Gastrocnemius medialis (tissue), 4 donors: ENCODE measurements at regions not wholly inside any gene's neighbourhood (a gene's known extent, or its start where the extent isn't known, plus 50 kb on each side); places are given as distances from the start of the nearest gene placed in this dataset.

Experiments
- POLR2A ChIP-seq, 2 donors: fragments of 450-650 bp; IDR thresholded peaks; one replicate each; pipeline ENCODE4 v1.6.1; 2017; ENCODE audit warnings: antibody characterized with exemption in 2 of 2, mild to moderate bottlenecking in 2 of 2, moderate library complexity in 2 of 2
- TF ChIP-seq, protein P1 (sequence below), 5 experiments: fragments of 450-650 bp in 3 of 5; fragments of 200-600 bp in 2 of 5; sonication (generic) in 2 of 5; IDR thresholded peaks in 4 of 5; conservative IDR thresholded peaks in 1 of 5; 1 replicate in 4 of 5; 2 replicates in 1 of 5; pipeline ENCODE4 v1.5.1; 2016 to 2019; ENCODE audit warnings: antibody characterized with exemption in 5 of 5, mild to moderate bottlenecking in 3 of 5, moderate library complexity in 3 of 5

DNA sequence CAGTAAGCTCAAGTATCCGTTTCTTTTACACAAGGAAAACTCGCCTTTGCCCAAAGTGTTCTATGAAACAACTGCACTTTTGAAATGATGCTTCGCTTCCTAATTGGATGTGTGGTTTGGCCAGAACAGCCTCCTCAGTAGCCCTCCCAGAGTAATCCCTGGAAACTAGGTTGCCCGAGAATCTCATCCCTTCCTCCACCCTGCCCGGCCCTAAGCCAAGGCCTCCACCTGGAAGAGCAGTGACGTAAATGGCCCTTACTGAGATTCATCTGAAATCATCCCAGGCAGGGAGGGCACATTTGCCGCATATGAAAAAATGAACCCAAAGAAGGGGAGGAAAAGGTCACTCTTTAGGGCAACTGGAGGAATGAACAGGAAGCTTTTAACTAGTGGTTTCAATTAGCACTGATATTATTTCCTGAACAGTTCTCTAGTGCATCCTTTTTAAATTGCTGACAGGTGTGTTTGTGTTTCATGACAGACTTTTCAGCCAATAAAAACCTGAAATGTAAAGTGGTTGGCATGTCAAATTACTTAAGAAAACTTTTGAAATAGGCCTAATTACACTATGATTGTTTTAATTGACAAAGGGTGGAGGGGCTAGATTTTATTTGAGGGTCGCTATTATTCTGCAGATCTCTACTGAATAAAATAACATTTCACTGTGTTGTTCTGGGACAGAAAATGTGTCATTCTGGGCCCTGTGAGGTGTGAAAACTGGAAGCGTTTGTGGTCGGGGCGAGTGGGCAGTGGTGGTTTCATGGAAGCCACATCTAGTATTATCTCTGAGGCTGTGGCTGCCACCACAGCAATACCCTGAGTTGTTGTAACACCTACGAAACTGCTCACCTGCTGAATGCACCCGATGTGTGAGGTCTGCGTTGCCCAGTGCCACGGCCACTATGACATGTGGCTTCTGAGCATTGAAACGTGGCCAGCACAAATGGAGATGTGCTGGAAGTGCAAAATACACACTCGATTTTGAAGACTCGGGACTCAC lies 112.1 kb downstream of the ZIC5 start:
- TF ChIP-seq, protein P1, sequence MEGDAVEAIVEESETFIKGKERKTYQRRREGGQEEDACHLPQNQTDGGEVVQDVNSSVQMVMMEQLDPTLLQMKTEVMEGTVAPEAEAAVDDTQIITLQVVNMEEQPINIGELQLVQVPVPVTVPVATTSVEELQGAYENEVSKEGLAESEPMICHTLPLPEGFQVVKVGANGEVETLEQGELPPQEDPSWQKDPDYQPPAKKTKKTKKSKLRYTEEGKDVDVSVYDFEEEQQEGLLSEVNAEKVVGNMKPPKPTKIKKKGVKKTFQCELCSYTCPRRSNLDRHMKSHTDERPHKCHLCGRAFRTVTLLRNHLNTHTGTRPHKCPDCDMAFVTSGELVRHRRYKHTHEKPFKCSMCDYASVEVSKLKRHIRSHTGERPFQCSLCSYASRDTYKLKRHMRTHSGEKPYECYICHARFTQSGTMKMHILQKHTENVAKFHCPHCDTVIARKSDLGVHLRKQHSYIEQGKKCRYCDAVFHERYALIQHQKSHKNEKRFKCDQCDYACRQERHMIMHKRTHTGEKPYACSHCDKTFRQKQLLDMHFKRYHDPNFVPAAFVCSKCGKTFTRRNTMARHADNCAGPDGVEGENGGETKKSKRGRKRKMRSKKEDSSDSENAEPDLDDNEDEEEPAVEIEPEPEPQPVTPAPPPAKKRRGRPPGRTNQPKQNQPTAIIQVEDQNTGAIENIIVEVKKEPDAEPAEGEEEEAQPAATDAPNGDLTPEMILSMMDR (IDR thresholded peaks at IDR 0.05 in 4 of 5, conservative IDR thresholded peaks at IDR 0.05 in 1 of 5), result no peak
- no peak for TF ChIP-seq POLR2A (IDR thresholded peaks at IDR 0.05)
